H4 (cell line): ENCODE measurements at regions not wholly inside any gene's neighbourhood (a gene's known extent, or its start where the extent isn't known, plus 50 kb on each side); places are given as distances from the start of the nearest gene placed in this dataset.
"Not testable (repeated sequence)": the region's sequence is repeated elsewhere in the genome, so short reads cannot be mapped to it uniquely, and the experiment has no call there.

Source experiments
- DNase-seq: peaks from one replicate; pipeline ENCODE4 v3.0.0-alpha.2; 2015; ENCODE audit warnings: low spot score

DNA sequence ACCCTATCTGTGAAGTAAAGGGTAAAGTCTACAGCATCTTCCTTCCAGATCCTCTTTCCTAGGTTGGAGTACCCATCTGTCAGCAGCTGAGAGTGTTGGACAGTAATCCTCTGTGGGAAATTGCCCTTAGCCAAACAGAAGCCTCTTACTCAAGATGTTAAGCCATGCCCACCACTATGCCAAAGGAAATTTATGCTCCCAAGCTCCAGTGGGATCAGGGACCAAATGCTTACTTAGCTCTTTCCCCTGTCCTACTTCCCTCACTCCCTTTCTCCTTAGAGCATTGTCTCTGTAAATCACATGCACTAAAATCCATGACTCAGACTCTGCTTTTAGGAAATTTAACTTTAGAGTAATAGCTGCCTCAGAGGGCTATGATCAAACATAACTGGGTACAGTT is 254.0 kb downstream of the BRINP2 start:
- no peak for DNase-seq

- no peak for DNase-seq
These were observed 252.3 kb downstream of the BRINP2 start for GRCh38 chr1:177423090-177423489.

DNA sequence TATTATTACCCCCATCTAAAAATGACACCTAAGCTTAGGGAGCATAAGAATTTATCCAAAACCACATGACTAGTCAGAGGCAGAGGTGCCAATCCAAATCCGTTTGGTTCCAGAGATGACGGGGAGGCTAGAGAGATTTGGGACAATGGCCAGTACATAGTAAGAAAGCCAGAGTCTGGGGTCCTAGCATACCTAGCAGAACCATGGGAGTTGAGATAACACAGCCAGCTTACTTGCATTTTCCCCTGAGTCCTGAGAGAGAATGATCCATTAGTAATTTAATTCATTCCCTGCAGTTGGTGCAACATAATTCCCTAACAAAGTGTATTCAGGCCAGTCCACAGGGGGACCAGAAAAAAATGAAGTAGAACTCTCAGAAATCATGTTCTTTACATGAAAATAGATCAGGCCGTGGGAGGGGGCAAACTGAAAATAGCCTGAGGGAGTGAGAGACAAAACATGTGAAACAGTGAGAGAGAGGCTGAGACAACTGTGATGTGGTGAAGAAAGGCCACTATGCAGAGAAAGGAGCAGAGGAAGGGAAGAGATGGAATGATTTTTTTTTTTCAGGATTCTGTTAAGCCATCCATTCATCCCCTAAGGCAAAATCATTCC is 243.3 kb downstream of the BRINP2 start:
- no peak for DNase-seq

DNA sequence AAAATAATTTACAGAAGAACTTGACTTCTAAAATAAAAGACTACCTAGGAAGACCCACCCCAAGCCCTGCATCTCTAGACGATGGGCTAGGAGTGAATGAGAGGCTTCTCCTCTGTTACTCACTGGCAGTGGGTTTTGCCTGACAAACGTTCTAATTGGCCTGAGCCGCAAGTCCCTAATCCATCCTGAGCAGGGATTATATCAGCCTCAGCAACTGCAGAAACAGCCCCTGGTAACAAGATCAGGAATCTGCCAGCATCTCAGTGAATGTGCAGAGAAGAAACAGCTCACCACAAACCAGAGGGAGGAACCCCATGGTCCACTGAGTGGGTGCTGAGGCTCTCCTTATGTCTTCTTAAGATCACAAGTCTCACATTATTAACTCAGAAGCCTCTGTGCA is 240.6 kb downstream of the BRINP2 start:
- DNase-seq, result no peak

DNA sequence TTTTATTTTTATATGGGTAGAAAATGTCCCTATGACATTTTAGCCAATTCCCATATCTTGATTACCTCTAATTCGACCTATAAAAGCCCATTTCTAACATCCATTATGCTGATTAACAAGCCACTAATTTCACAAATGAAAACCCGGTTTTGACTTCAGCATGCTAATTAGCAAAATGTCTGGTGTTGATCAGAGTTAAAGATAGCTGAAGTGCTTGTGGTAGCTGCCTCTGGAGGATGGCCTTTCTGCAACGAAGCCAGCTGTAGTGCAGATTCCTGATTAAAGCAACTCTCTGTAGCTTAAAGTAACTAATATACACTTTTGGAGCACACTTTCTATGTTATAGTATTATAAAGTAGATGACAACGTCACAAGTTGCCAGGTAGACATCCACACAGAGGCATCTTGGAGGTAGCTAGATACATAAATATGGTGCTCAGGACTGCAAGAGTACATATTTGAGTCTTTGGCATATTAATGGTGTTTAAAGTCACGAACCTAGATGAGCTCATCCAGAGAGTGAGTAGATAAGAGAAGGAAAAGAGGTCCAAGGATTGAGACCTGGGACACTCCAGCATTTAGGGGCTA is 239.5 kb downstream of the BRINP2 start:
- no peak for DNase-seq

DNA sequence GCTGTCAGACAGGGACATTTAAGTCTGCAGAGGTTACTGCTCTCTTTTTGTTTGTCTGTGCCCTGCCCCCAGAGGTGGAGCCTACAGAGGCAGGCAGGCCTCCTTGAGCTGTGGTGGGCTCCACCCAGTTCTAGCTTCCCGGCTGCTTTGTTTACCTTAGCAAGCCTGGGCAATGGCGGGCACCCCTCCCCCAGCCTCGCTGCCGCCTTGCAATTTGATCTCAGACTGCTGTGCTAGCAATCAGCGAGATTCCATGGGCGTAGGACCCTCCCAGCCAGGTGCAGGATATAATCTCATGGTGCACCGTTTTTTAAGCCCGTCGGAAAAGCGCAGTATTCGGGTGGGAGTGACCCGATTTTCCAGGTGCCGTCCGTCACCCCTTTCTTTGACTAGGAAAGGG is 235.6 kb downstream of the BRINP2 start:
- DNase-seq, result not testable (repeated sequence)

- DNase-seq, result no peak
These were observed 221.6 kb downstream of the BRINP2 start for GRCh38 chr1:177392336-177392735.

GRCh38 chr1:177385760-177386698 is 215.3 kb downstream of the BRINP2 start:
- no peak for DNase-seq

DNA sequence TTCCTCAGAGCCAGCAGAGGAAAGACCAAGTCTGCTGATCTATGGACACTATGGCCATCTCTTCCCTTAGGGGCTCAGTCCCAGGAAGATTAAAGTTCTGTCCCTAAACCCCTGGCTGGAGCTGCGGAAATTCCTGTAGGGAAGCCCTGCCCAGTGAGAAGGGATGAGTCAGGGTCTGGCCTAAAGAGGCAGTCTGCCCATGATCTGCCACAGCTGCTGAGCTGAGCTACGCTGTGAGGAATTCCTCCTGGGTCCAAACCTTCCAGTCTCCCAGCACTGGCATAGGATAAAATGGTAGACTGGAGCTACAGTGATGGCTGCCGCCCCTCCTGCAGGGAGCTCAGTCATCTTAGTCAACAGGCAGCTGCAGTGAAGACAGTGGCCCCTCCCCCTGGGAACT is 213.7 kb downstream of the BRINP2 start:
- DNase-seq, result no peak

DNA sequence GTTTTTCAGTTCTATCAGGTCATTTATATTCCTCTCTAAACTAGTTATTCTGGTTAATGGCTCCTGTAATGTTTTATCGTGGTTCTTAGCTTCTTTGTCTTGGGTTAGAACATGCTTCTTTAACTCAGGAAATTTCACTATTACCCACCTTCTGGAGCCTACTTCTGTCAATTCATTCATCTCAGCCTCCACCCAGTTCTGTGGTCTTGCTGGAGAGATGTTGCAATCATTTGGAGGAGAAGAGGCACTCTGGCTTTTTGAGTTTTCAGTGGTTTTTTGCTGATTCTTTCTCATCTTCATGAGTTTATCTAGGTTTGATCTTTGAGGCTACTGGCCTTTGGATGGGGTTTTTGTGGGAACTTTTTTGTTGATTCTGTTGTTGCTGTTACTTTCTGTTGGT is 213.0 kb downstream of the BRINP2 start:
- DNase-seq, result no peak

DNA sequence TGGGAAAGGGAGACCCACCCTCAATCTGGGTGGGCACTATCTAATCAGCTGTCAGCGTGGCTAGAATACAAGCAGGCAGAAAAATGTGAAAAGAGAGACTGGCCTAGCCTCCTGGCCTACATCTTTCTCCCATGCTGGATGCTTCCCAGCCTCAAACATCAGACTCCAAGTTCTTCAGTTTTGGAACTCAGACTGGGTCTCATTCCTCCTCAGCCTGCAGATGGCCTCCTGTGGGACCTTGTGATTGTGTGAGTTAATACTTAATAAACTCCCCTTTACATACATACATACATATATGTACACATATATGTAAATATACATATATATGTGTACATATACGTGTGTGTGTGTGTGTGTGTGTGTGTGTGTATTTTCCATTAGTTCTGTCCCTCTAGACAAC is 207.1 kb downstream of the BRINP2 start:
- no peak for DNase-seq

DNA sequence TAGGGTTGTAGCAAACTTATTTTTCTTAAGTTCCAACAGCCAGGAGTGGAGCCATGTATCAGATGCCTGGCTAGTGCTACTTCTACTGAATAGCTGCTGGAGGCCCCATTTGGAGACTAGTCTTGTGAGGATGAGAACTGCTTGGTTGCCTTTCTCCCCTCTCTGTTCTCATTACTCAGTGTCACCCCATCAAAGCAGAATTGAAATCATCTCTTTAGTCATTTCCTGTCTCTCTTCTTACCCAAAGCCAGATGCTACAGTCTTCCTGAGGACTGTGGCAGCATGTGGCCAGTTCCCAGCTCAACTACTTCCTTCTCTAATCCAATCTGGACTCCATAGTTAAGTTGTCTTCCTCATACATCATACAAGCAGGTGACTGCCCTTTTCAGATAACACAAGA is 197.5 kb downstream of the BRINP2 start:
- no peak for DNase-seq

DNA sequence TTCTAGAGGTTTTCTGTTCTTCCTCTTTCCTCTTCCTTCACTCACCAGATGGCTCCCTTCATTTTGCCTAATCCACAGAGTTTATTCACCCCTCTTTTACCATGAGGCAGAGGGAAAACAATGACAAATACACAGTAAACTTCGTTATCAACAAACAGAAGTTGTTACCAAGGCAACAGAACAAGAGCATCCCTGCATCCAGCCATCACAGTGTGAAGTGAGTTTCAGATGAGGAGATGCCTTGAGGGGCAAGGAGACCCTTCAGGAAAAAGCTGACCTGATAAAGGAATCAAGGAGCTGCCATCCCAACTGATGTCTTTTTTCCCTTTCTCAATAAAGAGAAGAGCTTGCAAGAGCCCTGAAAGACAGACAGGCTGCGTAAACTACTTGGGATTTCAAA is 195.3 kb downstream of the BRINP2 start:
- no peak for DNase-seq

- no peak for DNase-seq
These were observed 190.0 kb downstream of the BRINP2 start for GRCh38 chr1:177360791-177361190.

- DNase-seq, result no peak
These were observed 186.1 kb downstream of the BRINP2 start for GRCh38 chr1:177356674-177357435.

GRCh38 chr1:177355575-177355974 is 184.8 kb downstream of the BRINP2 start:
- DNase-seq, result no peak

- no peak for DNase-seq
These were observed 183.5 kb downstream of the BRINP2 start for GRCh38 chr1:177354247-177354646.

GRCh38 chr1:177351361-177352108 is 180.8 kb downstream of the BRINP2 start:
- DNase-seq, result no peak

DNA sequence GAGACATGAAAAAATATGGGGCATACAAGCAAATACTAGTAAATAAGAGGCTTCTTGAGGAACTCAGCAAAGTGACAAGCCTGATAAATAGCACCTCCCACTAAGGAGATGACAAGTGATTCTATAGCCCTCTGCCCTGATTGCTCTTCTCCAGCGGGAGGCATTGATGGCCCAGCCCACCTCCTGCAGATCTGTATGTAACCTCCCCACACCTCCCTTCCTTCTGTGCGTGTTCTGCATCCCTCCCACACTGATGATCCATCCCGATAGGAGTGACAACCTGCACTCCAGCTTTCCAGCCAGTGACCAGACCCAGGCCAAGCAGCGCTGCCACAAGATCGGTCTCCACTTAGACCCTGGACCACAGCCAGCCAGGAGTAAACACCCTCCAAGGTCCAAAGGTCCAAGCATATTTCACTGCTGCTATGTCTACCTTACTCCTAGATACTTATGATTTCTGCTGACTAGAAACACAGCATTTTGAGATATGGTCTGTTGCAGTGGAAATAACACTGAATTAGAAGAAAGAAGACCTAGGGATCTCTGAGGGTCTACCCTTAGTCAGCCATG is 176.1 kb downstream of the BRINP2 start:
- no peak for DNase-seq

DNA sequence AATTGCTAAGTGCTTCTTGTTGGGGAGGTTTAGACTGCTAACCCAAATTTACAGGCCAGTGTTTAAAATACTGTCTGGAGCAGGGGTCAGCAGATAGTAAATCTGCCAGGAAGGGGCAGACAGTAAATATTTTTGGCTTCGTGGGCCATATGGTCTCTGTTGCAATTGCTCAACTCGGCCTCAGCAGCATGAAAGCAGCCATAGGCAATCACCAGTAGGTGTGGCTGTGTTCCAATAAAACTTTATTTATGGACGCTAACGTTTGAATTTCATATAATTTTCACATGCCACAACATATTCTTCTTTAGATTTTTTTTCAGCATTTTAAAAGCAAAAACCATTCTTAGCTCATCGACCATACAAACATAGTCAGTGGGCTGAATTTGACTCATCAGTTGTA is 172.7 kb downstream of the BRINP2 start:
- DNase-seq, result no peak

DNA sequence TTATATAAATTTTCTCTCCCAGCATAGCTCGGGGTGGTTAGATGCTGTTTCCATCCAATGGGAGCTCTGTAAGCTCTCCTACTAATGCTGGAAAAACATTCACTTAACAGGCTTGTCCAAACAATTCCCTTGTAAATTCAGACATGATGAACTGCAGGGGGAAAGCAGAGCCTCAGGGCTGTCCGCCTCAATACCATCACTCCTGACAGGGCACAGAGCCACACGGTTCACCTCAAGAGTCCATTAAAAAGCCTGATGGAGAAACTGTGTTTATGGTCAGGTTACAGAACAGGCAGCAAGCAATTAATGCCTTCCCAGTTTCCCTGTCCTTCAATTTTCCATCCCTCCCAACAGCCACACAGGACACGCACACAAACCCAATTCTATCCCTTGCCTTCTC is 171.0 kb downstream of the BRINP2 start:
- no peak for DNase-seq
